Spleen (tissue), 7 donors: ENCODE measurements at regions not wholly inside any gene's neighbourhood (a gene's known extent, or its start where the extent isn't known, plus 50 kb on each side); places are given as distances from the start of the nearest gene placed in this dataset.

Experiments used
- CTCF ChIP-seq, 11 experiments: fragments of 200-600 bp in 7 of 11; fragments of 450-650 bp in 4 of 11; sonication (generic) in 4 of 11; IDR thresholded peaks in 8 of 11; conservative IDR thresholded peaks in 3 of 11; 1 replicate in 7 of 11; 2 replicates in 4 of 11; pipeline versions ENCODE4 v1.4.0 to v1.8.0; 2016 to 2021; ENCODE audit warnings: antibody characterized with exemption in 11 of 11, inconsistent platforms in 4 of 11, mild to moderate bottlenecking in 1 of 11
- POLR2A ChIP-seq, 3 donors: fragments of 450-650 bp; IDR thresholded peaks; one replicate each; pipeline ENCODE4 v1.5.1; 2017; ENCODE audit warnings: antibody characterized with exemption in 3 of 3, mild to moderate bottlenecking in 1 of 3
- POLR2AphosphoS5 ChIP-seq, 3 donors: sonication (generic); formaldehyde crosslinking; IDR thresholded peaks; one replicate each; pipeline ENCODE4 v1.5.1; 2017; ENCODE audit warnings: antibody characterized with exemption in 3 of 3
- donor health status: DM: no; HTN: no; CAD: no; lungs with moderate emphysema.
- donor health status: DM: no; HTN: no; CAD: no.
- donor health status: DM: no; HTN: no; CAD: no.

- TF ChIP-seq CTCF (IDR thresholded peaks at IDR 0.05 in 8 of 11, conservative IDR thresholded peaks at IDR 0.05 in 3 of 11) (no peak), POLR2AphosphoS5 (IDR thresholded peaks at IDR 0.05) (no peak), POLR2A (IDR thresholded peaks at IDR 0.05) (no peak)
Observed at GRCh38 chr1:217150366-217150765, 427.1 kb upstream of the ESRRG start.
